Colonic mucosa (tissue), 4 donors: ENCODE measurements at regions not wholly inside any gene's neighbourhood (a gene's known extent, or its start where the extent isn't known, plus 50 kb on each side); places are given as distances from the start of the nearest gene placed in this dataset.

Source experiments
- DNase-seq: peaks from one replicate; pipeline ENCODE4 v3.0.0-alpha.2; 2020
- H3K27ac ChIP-seq: fragments of 200-600 bp; one replicate; pipeline ENCODE4 v1.8.0; 2021
- H3K27me3 ChIP-seq: fragments of 200-600 bp; one replicate; pipeline ENCODE4 v1.8.0; 2021
- H3K36me3 ChIP-seq: fragments of 200-600 bp; one replicate; pipeline ENCODE4 v1.8.0; 2021
- H3K4me1 ChIP-seq: fragments of 200-600 bp; one replicate; pipeline ENCODE4 v1.8.0; 2021; ENCODE audit warnings: mild to moderate bottlenecking
- H3K4me3 ChIP-seq: fragments of 200-600 bp; one replicate; pipeline ENCODE4 v1.8.0; 2021
- H3K9ac ChIP-seq, 2 donors: one replicate each; pipeline ENCODE4 v1.7.0; 2013; ENCODE audit warnings: control low read depth in 2 of 2, low read depth in 2 of 2, low read length in 2 of 2
- H3K9me3 ChIP-seq: fragments of 200-600 bp; one replicate; pipeline ENCODE4 v1.8.0; 2021
- CTCF ChIP-seq: fragments of 200-600 bp; IDR thresholded peaks from one replicate; pipeline ENCODE4 v1.8.0; 2022; ENCODE audit warnings: antibody characterized with exemption, mild to moderate bottlenecking
- intact Hi-C: fragments of 100-400 bp; cut with DNase I; formaldehyde crosslinking; loops from one replicate; pipeline ENCODE4 v1.14.1; 2022
- donor health status: healthy.
- donor health status: DM: no; HTN: no; CAD: no.
- donor health status: DM: no; HTN: no; CAD: no.

DNA sequence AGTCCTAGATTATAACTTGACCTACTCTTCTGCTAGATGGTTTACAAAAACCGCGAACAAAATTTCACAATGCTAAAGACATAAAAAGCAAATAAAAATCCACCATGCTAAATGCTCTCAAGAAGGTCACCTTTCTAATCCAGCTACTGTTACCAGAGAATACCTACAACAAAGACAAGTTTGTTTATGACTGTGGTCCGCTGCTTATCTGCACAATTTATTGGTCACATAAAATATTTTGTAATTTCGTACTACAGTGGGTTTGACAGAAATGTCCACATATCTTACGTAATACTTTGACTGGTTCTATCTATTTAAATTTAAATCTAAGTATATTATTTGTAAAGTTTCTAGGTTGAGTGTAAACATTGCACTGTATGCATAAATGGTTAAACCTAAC is 257.6 kb upstream of the ZNF608 start:
- TF ChIP-seq CTCF = no peak

DNA sequence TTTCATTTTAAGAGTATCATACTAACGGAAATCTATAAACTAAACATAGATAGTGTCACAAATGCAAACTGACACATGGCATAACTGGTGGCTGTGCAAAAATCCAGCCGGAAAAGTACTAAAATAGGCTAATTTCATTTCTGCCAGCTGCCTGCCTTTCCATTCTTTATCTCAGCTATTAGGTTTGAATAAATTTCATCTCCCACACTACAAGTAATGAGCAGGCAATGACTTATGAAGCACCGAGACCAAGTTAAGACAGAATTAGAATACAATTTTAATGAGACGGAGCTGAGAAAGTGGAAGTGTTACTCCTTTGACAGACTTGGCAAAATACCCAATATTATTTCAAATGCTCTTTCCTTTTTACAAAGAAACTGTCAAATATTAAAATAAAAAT is 258.8 kb upstream of the ZNF608 start:
- Histone ChIP-seq H3K27ac (no peak overlapping the region), H3K36me3 (no peaks in the 10 kb centered on the region), H3K4me1 (no peaks in the 10 kb centered on the region), H3K9ac (no peak overlapping the region), H3K27me3 (no peaks in the 10 kb centered on the region), H3K9me3 (no peaks in the 10 kb centered on the region), H3K4me3 (no peak overlapping the region)
- no peak for TF ChIP-seq CTCF
- no peak for DNase-seq
- intact Hi-C loops = no loop called here

More for the DNA sequence above, 257.6 kb upstream of the ZNF608 start:
- no peak overlapping the region for H3K9ac ChIP-seq
- no peaks in the 10 kb centered on the region for H3K36me3 ChIP-seq
- DNase-seq = no peak
- intact Hi-C loops = no loop called here
- H3K4me1 ChIP-seq = no peaks in the 10 kb centered on the region
- H3K4me3 ChIP-seq = no peak overlapping the region
- no peaks in the 10 kb centered on the region for H3K9me3 ChIP-seq
- H3K27ac ChIP-seq = no peak overlapping the region
- H3K27me3 ChIP-seq = no peaks in the 10 kb centered on the region

- intact Hi-C loops = no loop called here
Observed at GRCh38 chr5:125006011-125006685, 259.7 kb upstream of the ZNF608 start.

GRCh38 chr5:125010356-125010755 is 263.9 kb upstream of the ZNF608 start:
- no peak overlapping the region for H3K9ac ChIP-seq
- intact Hi-C loops = no loop called here
- H3K9me3 ChIP-seq = no peaks in the 10 kb centered on the region
- peaks cover 6% of the 10 kb centered on the region for H3K4me1 ChIP-seq
- H3K27me3 ChIP-seq = no peaks in the 10 kb centered on the region
- no peak for DNase-seq
- H3K4me3 ChIP-seq = no peak overlapping the region
- H3K27ac ChIP-seq = no peak overlapping the region
- no peaks in the 10 kb centered on the region for H3K36me3 ChIP-seq
- TF ChIP-seq CTCF = no peak

More at GRCh38 chr5:125006011-125006685, 259.7 kb upstream of the ZNF608 start:
- Histone ChIP-seq H3K36me3 (no peaks in the 10 kb centered on the region), H3K4me1 (peaks cover under 1% of the 10 kb centered on the region), H3K9me3 (no peaks in the 10 kb centered on the region), H3K4me3 (no peak overlapping the region), H3K27me3 (no peaks in the 10 kb centered on the region), H3K27ac (no peak overlapping the region), H3K9ac (no peak overlapping the region)
- no peak for DNase-seq
- no peak for TF ChIP-seq CTCF

DNA sequence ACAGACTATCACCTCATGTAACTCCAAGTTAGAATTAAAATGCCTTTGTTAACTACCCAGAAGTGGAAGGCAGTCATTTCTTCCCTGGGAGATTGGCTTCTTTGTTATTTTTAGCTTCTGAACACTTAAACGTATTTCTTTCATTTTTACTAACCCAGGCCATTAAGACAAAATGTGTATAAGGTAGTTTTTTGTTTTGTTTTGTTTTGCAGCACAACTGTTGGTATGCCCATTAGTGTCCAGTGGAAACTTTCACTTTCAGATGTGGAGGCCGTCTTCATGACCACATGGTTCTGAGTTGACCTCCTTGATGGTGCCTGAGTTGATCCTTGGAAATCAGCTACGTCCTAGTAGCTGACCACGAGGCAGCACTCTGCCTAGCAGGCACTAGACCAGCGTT is 264.6 kb upstream of the ZNF608 start:
- DNase-seq = no peak
- Histone ChIP-seq H3K9me3 (no peaks in the 10 kb centered on the region), H3K27me3 (no peaks in the 10 kb centered on the region), H3K9ac (no peak overlapping the region), H3K4me1 (peaks cover 6% of the 10 kb centered on the region), H3K27ac (no peak overlapping the region), H3K36me3 (no peaks in the 10 kb centered on the region), H3K4me3 (no peak overlapping the region)
- no peak for TF ChIP-seq CTCF
- intact Hi-C loops = no loop called here
